Suppressor macrophage (primary cell): ENCODE measurements at regions not wholly inside any gene's neighbourhood (a gene's known extent, or its start where the extent isn't known, plus 50 kb on each side); places are given as distances from the start of the nearest gene placed in this dataset.
A peak's percentile ranks its signal among the peaks of the same experiment; 100 is the strongest.
"Not testable (repeated sequence)": the region's sequence is repeated elsewhere in the genome, so short reads cannot be mapped to it uniquely, and the experiment has no call there.

Source experiments
- DNase-seq, 4 experiments: peaks; one replicate each; pipeline ENCODE4 v3.0.0-alpha.2; 2020 to 2022

DNA sequence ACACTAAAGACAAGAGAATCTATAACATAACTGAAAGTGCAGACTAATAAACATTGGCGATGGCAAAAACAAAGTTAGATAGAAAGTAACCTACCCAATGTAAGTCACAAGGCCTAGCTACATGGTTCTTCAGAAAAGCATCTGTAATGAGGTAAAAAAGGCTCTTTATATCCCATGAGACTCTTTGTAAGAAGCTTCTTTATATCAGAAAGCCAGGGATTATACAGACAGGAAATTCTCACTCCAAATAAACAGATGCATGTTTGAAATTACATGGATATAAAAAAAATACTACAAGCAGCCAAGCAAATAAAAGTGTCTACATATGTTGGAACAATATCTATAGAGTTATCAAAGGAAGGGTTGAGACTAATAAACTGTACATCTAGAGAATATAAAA, 284.9 kb upstream of the NRSN1 start:
- DNase-seq: no peak

DNA sequence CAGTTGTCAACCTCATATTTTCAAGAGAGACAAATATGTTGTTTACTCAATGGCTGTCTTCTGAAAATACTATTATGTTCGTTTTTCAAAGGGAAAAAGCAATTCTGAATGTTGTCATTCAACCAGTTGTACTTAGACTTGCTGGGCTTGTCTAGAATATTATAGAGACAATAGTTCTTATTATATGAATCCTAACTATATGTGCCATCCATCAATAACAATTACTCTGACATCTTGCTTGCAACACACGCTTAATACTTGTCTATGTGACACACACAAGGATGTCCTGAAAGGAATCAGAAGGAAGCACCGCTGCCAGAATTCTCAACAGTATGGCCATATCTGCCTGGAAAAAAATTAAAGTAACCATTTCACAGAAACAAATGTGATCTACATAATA, 283.3 kb upstream of the NRSN1 start:
- no peak for DNase-seq

DNA sequence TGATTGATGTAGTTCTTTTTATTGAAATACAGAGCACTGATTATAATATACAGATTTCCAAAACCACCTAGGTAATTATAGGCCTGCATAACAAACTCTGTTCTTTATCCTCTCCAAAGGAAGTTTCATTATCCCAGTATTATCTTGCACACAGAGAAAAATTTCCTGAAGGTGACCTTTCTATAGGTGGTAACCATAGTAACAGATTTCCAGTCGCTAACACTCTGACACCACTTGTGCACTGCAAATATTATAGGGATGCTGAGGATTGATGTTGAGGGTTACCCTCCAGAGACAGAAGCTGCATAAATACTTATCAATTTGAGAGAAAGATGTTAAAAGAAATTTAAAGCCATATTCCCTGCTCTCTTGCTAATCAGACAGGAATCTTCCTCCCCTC, 274.5 kb upstream of the NRSN1 start:
- DNase-seq: no peak

GRCh38 chr6:23853566-23854133, 272.4 kb upstream of the NRSN1 start:
- DNase-seq: not testable (repeated sequence)

GRCh38 chr6:23854154-23854553, 271.9 kb upstream of the NRSN1 start:
- DNase-seq: not testable (repeated sequence)

DNA sequence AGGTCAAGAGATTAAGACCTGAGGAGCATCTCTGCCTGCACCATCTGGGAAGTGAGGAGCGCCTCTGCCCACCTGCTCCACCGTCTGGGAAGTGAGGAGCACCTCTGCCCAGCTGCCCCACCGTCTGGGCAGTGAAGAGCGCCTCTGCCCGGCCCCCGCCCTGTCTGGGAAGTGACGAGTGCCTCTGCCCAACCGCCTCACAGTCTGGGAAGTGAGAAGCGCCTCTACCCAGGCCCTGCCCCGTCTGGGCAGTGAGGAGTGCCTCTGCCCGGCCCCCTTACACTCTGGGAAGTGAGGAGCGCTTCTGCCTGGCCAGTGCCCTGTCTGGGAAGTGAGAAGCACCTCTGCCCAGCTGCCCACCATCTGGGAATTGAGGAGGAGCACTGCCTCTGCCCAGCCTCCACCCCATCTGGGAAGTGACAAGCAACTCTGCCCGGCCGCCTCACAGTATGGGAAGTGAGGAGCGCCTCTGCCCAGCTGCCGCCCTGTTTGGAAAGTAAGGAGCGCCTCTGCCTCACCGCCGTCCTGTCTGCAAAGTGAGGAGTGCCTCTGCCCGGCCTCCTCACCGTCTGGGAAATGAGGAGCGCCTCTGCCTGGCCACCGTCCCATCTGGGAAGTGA, 270.4 kb upstream of the NRSN1 start:
- DNase-seq: no peak

- DNase-seq: no peak
Measured at GRCh38 chr6:23870496-23870895, 255.5 kb upstream of the NRSN1 start.

- no peak for DNase-seq
Measured at GRCh38 chr6:23873161-23873560, 252.9 kb upstream of the NRSN1 start.

DNA sequence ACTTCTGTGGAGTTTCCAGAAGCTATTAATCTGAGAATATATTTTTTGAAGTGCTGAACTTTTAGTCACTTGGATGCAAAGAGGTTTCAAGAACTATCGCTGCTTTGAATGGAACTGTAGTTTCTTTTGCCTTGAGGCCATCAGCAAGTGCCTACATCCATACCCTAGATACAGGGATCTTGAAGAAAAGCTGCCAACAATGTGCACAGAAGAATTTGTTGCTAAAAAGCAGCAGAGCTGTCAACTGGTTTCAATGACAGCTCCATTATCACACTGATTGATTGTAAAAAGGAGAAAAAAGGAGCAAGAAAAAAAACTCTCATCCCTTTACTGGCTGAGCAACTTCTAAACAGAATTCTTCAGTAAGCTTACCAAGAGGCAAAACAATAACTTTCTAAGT, 251.0 kb upstream of the NRSN1 start:
- DNase-seq: no peak

GRCh38 chr6:23879816-23880215, 246.2 kb upstream of the NRSN1 start:
- DNase-seq: no peak

DNA sequence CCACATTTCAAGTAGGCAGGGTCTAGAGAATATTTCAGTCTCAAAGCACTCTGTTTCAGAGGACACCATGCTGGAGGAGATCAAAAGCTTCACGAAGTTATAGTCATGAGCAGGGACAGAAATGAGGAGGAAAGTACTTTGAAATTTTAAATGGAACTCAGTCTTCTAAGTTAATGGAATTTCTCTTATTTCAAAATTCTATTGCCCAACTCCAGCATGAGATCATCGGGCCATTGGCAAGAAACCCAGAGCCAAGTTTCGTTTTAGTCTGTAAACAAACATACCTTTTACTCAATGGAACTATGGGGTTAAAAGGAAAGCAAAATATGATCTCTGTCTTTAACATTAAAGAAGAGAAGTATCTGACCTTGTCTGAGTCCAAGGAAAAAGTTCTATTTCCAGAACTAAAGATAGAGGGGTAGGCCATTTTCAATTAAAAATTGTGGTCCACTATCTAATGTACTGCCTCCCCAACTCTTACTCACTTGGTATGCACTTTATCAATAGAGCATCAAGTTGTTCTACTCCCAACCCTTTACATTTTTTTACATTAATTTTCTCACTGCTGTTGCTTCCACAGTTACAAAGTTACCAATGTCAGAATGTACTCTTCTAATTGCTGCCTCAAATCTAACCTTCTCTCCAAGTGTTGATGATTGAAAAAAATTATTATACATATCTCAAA, 235.3 kb upstream of the NRSN1 start:
- DNase-seq: peak in 1 of 4 experiments; percentile 12

- DNase-seq: peak in 1 of 4 experiments; percentile 1
Measured at GRCh38 chr6:23905133-23905815, 220.7 kb upstream of the NRSN1 start.

DNA sequence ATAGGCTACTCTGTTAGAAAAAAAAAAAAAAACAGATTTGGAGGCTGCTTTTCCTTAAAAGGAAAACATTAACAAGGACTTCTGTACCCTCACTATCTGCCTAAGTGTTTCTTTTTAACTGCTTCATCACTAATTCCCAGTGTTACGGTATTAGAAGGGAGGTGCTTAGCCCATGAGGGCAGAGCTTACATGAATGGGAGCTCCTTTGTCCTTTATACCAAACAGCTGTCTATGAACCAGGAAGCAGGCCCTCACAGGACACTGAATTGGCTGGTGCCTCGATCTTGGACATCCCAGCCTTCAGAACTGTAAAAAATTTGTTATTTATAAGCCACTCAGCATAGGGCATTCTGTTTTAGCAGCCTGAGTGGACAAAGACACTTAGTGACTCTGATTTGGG, 215.6 kb upstream of the NRSN1 start:
- no peak for DNase-seq

DNA sequence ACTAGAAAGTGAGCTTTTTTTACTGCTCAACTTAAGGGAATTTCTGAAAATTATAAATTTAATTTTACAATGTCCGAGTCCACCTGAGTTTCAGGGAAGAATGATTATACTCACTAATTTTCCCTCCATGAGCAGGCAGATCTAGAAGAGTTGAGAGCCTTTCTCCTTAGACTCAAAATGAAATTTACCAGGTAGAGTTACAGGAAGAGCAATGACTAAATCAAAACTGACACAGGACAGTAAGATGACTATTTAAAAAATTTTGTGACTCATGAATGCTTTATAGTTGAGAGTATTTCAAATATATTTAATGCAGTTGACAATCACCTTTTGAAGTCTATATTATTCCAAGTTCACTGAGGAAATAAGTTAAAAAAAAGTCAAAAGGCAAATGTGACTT, 198.1 kb upstream of the NRSN1 start:
- DNase-seq: no peak

DNA sequence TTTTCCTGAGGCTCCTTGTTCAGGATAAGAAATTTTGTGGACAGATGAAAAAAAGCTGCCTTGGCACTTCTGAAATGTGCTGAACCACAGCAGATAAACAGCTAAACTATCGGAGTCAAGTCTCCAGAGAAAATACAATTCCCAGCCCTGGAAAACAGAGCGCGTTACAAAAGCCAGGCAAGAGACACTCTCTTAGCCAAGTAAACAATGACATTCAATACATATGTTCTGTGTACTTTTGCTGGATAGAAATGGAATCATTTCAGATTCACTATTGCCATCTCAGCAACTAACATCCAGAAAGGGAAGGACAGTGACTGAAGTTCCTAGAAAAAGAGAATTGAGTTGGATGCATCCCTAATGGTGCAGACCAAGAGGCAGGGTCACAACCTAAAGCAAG, 196.8 kb upstream of the NRSN1 start:
- no peak for DNase-seq

DNA sequence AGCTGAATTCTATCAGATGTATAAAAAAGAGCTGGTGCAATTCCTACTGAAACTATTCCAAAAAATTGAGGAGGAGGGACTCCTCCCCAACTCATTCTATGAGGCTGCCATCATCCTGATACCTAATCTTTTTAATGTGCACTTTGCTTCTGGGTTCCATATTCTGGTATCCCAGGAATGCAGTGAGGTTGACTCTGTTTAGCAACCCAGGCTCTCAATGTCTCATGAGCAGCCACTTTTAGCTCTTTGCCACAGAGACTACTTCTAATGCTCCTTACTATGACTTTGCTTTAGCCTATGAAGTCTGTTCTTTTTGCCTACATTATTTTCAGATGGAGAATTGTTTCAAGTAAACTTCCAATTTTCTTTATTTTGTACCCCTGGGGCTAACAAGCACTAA, 185.5 kb upstream of the NRSN1 start:
- no peak for DNase-seq

DNA sequence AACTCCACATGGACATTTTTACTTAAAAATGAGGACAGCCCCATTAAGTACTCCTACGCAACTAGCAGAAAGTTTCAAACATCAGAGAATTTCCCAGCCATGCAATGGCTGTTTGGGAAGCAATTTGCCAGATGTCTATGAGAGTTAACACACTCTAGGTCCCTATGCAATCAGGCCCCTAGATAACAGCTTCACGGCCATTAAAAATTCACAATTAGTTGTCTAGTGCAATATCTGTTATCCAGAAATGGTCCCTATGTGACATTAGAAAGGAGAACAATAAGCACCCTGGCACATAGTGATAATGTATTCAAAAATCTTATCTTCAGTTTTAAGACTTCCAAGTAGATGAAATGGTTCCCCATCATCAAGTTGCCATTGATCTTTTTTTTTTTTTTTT, 174.3 kb upstream of the NRSN1 start:
- no peak for DNase-seq

GRCh38 chr6:23952245-23952644, 173.8 kb upstream of the NRSN1 start:
- DNase-seq: no peak

GRCh38 chr6:23953976-23954375, 172.0 kb upstream of the NRSN1 start:
- no peak for DNase-seq

GRCh38 chr6:23957017-23957416, 169.0 kb upstream of the NRSN1 start:
- DNase-seq: no peak

DNA sequence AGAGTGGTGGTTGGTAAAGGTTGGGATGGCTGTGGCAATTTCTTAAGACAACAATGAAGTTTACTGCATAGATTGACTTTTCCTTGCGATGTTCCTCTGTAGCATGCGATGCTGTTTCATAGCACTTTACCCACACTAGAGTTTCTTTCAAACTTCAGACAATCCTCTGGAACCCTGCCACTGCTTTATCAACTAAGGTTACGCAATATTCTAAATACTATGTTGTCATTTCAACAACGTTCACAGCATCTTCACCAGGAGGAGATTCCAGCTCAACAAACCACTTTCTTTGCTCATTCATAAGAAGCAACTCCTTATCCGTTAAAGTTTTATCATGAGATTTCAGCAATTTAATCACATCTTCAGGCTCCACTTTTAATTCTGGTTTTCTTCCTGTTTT, 161.2 kb upstream of the NRSN1 start:
- no peak for DNase-seq

GRCh38 chr6:23969344-23969743, 156.7 kb upstream of the NRSN1 start:
- no peak for DNase-seq

DNA sequence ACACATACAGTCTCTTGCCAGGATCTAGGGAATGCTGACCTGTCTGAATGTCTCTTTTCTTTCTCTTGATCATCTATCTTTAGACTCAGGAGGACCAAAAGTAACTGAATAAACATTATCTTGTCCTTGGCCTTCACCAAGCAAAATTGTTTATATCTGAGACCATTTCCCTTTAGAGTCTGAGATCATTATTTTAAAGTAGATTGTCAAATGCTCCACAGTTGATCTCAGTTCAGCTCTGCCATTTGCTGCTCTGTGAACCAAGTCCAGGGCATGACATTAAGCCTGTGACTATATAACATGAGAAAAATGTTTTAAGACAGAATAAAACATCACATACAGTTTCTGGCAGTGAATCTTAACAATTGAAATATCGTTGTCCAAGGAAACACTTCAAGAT, 148.3 kb upstream of the NRSN1 start:
- no peak for DNase-seq

DNA sequence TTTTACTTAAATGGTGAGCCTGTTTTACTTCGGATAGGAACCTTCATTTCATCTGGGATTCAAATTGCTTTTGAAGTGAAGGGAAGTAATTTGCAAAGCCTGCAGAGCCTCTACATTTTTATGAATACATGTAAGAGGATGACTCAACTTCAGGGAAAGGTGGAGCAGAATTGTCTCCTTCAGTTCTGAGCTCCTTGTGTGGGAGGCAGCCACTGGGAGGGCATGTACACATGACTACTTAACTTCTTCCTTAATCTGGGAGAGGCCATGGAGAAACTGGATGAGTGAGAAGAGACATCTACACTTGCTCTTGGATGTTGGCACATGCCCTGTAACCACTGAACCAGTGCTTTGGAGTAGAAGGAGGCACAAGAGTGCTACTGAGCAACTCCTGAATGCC, 145.1 kb upstream of the NRSN1 start:
- no peak for DNase-seq
